PC-9 (cell line): ENCODE measurements at regions not wholly inside any gene's neighbourhood (a gene's known extent, or its start where the extent isn't known, plus 50 kb on each side); places are given as distances from the start of the nearest gene placed in this dataset.

Source experiments
- BruUV-seq: library from RNA; stranded (reverse); fragments of 400-500 nt; replicated peaks from 2 replicates; lab custom pipeline; 2021; lab: Mats Ljungman, UMichigan
- CTCF ChIA-PET: fragments of 300-600 bp; sonication (Branson Sonifier 250); formaldehyde crosslinking; loops from one replicate; lab custom pipeline; 2022; ENCODE audit warnings: antibody characterized with exemption; lab: Charles Lee
- POLR2A ChIA-PET: fragments of 300-600 bp; sonication (Branson Sonifier 250); formaldehyde crosslinking; loops from one replicate; lab custom pipeline; 2022; ENCODE audit warnings: antibody characterized with exemption; ENCODE audit not compliant: unreplicated experiment; lab: Charles Lee
- DNase-seq, 2 experiments: peaks; one replicate each; pipeline versions ENCODE4 v3.0.0 to v3.0.0-alpha.2; 2015 to 2022; ENCODE audit warnings: mixed read lengths in 1 of 2
- H2AFZ ChIP-seq: fragments of 200-600 bp; sonication (generic); 2 replicates; pipeline ENCODE4 v1.8.1; 2017; ENCODE audit warnings: antibody characterized with exemption
- H3F3A ChIP-seq: fragments of 200-600 bp; sonication (generic); 2 replicates; pipeline ENCODE4 v1.8.1; 2017; ENCODE audit warnings: antibody characterized with exemption, mild to moderate bottlenecking, low read depth; ENCODE audit not compliant: insufficient read depth
- H3K27ac ChIP-seq: fragments of 200-600 bp; sonication (generic); 2 replicates; pipeline ENCODE4 v1.6.1; 2016; ENCODE audit warnings: mixed run types
- H3K27me3 ChIP-seq: fragments of 200-600 bp; sonication (generic); 2 replicates; pipeline ENCODE4 v1.6.1; 2016; ENCODE audit warnings: low read depth, mixed run types; ENCODE audit not compliant: insufficient read depth
- H3K36me3 ChIP-seq: fragments of 200-600 bp; sonication (generic); 2 replicates; pipeline ENCODE4 v1.6.1; 2016; ENCODE audit warnings: low read depth, mixed run types
- H3K4me1 ChIP-seq: fragments of 200-600 bp; sonication (generic); replicated peaks from 2 replicates; pipeline ENCODE4 v1.6.1; 2016; ENCODE audit warnings: mixed run types; ENCODE audit not compliant: insufficient read depth
- H3K4me2 ChIP-seq: fragments of 200-600 bp; sonication (generic); 2 replicates; pipeline ENCODE4 v1.6.1; 2017; ENCODE audit warnings: mixed run types
- H3K4me3 ChIP-seq: fragments of 200-600 bp; sonication (generic); 2 replicates; pipeline ENCODE4 v1.6.1; 2016; ENCODE audit warnings: mixed run types
- H3K79me2 ChIP-seq: fragments of 200-600 bp; sonication (generic); 2 replicates; pipeline ENCODE4 v1.6.1; 2017; ENCODE audit warnings: low read depth, mixed run types
- H3K9me2 ChIP-seq: fragments of 200-600 bp; sonication (generic); 2 replicates; pipeline ENCODE4 v1.8.1; 2017; ENCODE audit warnings: mild to moderate bottlenecking; ENCODE audit not compliant: insufficient read depth
- H3K9me3 ChIP-seq: fragments of 200-600 bp; sonication (generic); 2 replicates; pipeline ENCODE4 v1.8.1; 2016; ENCODE audit warnings: low read depth; ENCODE audit not compliant: insufficient read depth
- H4K20me1 ChIP-seq: fragments of 200-600 bp; sonication (generic); 2 replicates; pipeline ENCODE4 v1.8.1; 2017; ENCODE audit not compliant: insufficient read depth
- CTCF ChIP-seq: fragments of 200-600 bp; sonication (generic); conservative IDR thresholded peaks from 2 replicates; pipeline ENCODE4 v1.6.1; 2017; ENCODE audit warnings: mixed run types, antibody characterized with exemption, mild to moderate bottlenecking, moderate library complexity
- EZH2 ChIP-seq: fragments of 200-600 bp; sonication (generic); IDR thresholded peaks from 2 replicates; pipeline ENCODE4 v1.8.0; 2017; ENCODE audit warnings: antibody characterized with exemption, low read depth
- intact Hi-C: fragments of 100-400 bp; cut with micrococcal nuclease; formaldehyde crosslinking; loops from one replicate; pipeline ENCODE4 v1.10.0; 2022; ENCODE audit not compliant: unreplicated experiment

GRCh38 chr2:7479603-7480002 lies 562.4 kb downstream of the RNF144A start:
- H3F3A ChIP-seq: no peaks in the 10 kb centered on the region
- H2AFZ ChIP-seq: no peak overlapping the region
- no peaks in the 10 kb centered on the region for H3K9me2 ChIP-seq
- no peaks in the 10 kb centered on the region for H3K79me2 ChIP-seq
- TF ChIP-seq EZH2 (no peak), CTCF (no peak)
- no TSS peak for BruUV-seq
- H3K4me1 ChIP-seq: no peaks in the 10 kb centered on the region
- ChIA-PET POLR2A (no interaction called here), CTCF (no interaction called here)
- no peak for DNase-seq
- no peaks in the 10 kb centered on the region for H3K36me3 ChIP-seq
- intact Hi-C loops: no loop called here
- no peak overlapping the region for H3K27ac ChIP-seq
- H3K4me3 ChIP-seq: no peak overlapping the region
- no peaks in the 10 kb centered on the region for H4K20me1 ChIP-seq
- no peak overlapping the region for H3K4me2 ChIP-seq
- H3K27me3 ChIP-seq: no peaks in the 10 kb centered on the region
- no peaks in the 10 kb centered on the region for H3K9me3 ChIP-seq

- no TSS peak for BruUV-seq
- H3K4me2 ChIP-seq: no peak overlapping the region
- POLR2A ChIA-PET: no interaction called here
- no peak overlapping the region for H2AFZ ChIP-seq
- no peaks in the 10 kb centered on the region for H3K4me1 ChIP-seq
- no peak overlapping the region for H3K27ac ChIP-seq
- TF ChIP-seq EZH2: no peak
- TF ChIP-seq CTCF: no peak
- H3K79me2 ChIP-seq: no peaks in the 10 kb centered on the region
- H4K20me1 ChIP-seq: no peaks in the 10 kb centered on the region
- H3K9me2 ChIP-seq: no peaks in the 10 kb centered on the region
- no peak for DNase-seq
- H3K9me3 ChIP-seq: no peaks in the 10 kb centered on the region
- H3F3A ChIP-seq: no peaks in the 10 kb centered on the region
- CTCF ChIA-PET: no interaction called here
- intact Hi-C loops: no loop called here
- H3K36me3 ChIP-seq: no peaks in the 10 kb centered on the region
- no peak overlapping the region for H3K4me3 ChIP-seq
- H3K27me3 ChIP-seq: no peaks in the 10 kb centered on the region
Measured at GRCh38 chr2:7480431-7480830, 563.2 kb downstream of the RNF144A start.

- TF ChIP-seq EZH2 (no peak), CTCF (no peak)
- no TSS peak for BruUV-seq
- Histone ChIP-seq H3K27ac (no peak overlapping the region), H3K4me2 (no peak overlapping the region), H3K79me2 (no peaks in the 10 kb centered on the region), H3K9me2 (no peaks in the 10 kb centered on the region), H4K20me1 (no peaks in the 10 kb centered on the region), H3K27me3 (no peaks in the 10 kb centered on the region), H2AFZ (no peak overlapping the region), H3F3A (no peaks in the 10 kb centered on the region), H3K4me1 (no peaks in the 10 kb centered on the region), H3K4me3 (no peak overlapping the region), H3K36me3 (no peaks in the 10 kb centered on the region), H3K9me3 (no peaks in the 10 kb centered on the region)
- DNase-seq: no peak
- ChIA-PET POLR2A (no interaction called here), CTCF (no interaction called here)
- intact Hi-C loops: no loop called here
Measured at GRCh38 chr2:7490672-7491071, 573.5 kb downstream of the RNF144A start.
